HG03460 (cell line): ENCODE measurements at regions not wholly inside any gene's neighbourhood (a gene's known extent, or its start where the extent isn't known, plus 50 kb on each side); places are given as distances from the start of the nearest gene placed in this dataset.

Experiments
- ATAC-seq: cut with Tn5 transposase; IDR thresholded peaks from one replicate; pipeline ENCODE4 v1.9.1; 2021; ENCODE audit not compliant: unreplicated experiment

DNA sequence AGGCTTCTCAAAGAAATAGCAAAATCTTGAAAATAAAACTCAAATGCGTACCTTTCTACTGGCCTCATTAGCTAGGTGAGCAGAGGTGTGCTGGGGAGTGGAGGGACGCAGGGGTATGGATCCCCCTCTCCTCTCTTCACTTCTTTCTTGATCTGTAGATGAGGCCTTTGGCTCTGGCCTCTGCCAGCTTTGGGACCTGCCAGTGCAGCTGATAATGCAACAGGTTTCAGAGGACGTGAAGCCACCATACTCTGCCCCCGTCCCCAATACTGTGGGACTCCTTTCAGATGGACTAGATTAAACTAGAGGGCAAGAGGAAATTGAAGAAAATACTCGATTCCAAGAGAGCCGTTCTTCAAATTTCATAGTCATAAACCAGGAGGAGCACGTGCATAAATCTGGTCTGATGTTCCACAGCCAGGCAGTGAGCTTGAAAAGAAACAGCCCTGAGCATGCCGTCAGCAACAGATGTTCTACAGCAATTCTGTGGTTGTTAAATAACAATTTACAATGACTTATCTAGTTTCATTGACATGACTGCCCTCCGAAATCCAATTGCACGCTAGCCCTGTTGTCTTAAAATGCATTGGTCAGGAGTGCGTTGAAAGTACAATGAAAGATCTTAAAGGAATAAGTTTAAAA lies 245.3 kb upstream of the FOXQ1 start:
- no peak for ATAC-seq

- no peak for ATAC-seq
These were observed 245.9 kb upstream of the FOXQ1 start for GRCh38 chr6:1065986-1066385.

- ATAC-seq: no peak
These were observed 248.1 kb upstream of the FOXQ1 start for GRCh38 chr6:1063671-1064355.

- ATAC-seq: no peak
These were observed 248.9 kb upstream of the FOXQ1 start for GRCh38 chr6:1062786-1063545.

DNA sequence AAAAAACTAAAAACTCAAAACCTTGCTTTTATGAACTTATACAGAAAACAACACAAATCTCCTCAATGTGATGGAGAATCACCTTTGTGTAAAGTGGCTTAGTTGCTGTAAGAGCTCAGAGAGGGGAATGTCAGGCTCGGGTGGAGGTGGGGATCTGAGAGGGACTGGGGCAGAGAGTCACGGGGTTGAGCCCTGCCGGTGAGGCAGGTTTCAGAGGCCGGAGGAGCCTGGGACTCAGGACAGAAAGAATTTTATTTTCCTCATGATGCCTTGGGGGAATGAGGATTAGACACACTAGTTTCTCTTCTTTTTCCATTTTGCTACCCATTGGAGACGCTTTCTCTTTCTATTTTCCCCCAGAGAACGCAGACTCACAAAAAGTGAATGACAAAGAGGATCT lies 252.3 kb upstream of the FOXQ1 start:
- ATAC-seq: no peak

DNA sequence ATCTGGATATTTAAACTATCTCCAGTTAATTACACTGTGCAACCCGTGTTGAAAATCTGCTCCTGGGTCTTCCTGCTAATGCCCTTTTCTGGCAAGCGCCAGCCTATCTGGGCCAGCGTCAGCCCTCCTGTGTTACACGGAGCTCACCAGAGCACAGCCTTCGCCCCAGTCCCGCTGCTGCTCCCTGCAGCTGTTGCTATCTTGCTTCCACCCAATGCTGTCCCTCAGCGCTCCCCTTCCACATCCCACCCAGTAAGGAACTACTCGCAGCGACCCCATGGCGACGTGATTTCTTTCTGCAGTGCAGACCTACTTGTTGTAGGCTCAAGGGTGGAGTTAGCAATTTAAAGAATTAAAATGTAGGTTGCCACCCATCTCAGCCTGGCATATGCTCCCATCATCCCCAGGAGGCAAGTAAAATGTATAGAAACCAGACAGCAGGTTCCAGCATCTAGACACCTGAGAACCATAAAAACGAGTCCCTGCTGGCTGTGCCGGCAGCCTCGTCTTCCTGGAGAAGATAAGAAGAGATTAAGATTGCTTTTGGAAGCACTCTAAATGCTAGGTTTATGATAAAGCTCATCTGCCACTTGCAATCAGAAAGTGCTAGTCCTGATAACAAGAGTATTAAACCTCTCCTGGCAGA lies 254.3 kb upstream of the FOXQ1 start:
- no peak for ATAC-seq

DNA sequence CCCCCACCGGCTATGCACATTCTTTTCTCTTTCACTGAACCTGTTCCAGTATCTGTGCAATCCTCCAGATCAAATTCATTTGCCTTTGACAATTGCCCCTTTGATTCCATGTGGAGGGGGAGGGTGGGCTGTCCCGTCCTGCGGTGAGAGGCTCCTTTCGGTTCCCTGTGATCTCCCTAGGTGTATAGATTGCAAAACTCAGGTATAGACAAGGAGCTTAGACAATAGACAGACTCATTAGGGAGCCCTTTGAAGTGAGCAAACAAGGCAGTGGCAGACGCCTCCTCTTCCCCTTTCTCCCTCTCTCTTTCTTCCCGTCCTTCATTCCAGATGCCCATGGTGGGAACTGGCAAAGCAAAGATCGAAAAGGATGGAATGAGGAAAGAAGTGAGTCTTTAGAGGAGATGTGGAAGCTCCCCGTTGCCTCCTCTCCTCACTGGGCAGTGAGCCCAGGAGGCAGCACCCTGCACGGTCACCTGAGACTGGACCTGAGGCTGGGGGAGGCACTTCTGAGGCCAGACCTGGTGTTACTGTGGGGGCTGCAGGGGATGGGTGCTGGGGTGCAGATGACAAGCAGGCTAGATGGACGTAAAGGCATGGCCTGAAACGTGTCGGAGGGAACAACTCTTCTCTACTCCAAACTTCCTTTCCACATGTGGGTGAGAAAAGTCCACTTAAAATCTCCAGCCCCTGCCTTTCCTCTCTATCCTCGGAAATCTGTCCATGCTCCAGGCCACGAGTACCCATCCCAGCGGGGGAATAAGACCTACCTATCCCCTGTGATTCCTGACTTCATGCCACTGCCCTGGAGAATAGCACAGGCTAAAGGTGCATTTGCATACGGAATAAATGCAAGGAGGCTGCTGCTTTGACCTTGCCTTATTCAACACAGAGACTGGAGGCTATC lies 256.6 kb upstream of the FOXQ1 start:
- ATAC-seq: no peak

DNA sequence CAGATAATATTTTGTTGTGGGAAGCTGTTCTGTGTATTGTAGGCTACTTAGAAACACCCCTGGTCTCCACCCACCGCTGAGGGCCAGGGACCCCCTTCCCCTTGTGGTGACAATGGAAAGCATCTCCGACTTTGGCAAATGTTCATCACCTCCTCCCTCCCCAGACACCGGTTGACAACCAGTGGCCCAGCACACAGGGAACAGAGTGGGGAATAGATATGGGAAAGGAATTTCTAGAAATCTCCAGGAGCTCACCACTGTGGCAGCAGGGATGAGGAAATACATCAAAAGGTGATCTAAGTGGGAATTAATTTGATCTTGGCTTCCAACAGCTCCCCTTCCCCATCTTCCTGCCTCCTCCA lies 257.3 kb upstream of the FOXQ1 start:
- ATAC-seq: no peak

GRCh38 chr6:1053586-1053985 lies 258.3 kb upstream of the FOXQ1 start:
- ATAC-seq: no peak

DNA sequence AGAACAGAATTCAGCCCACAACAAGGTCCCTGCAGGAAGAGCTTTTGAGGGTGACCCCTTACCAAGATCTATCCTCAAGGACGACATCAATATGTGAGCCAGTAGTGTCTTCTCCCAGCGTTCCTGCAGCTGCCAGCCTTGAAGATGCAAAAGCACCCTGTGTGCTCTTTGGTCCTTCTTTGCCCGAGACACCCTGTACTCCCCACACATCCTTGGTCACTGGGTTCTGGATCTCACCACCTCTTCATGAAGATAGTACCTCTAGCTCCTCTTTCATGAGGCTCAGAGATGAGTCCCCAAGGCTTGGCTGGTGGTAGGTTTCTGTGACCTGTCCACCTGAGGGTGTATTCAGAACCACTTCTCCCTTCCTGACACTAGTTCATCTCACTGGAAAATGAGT lies 259.6 kb upstream of the FOXQ1 start:
- no peak for ATAC-seq

DNA sequence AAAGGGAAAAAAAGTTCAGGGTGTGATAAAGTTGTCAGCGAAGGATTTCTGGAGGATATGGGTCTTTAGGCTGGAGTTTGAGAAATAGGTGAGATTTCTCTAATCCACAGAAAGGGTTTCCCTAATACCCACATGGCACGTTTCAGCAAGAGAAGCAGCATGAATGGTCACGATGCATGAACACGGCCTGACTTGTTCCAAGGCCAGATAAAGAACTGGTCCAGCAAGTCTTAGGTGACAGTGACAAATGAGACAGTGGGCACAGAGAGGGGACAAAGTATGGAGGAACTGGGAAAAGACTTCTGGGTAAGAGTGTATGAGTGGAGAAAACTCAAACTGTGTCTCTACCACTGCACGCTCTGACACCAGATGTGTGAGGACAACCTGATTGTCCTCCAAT lies 262.0 kb upstream of the FOXQ1 start:
- ATAC-seq: no peak

- no peak for ATAC-seq
These were observed 262.7 kb upstream of the FOXQ1 start for GRCh38 chr6:1049170-1049569.

DNA sequence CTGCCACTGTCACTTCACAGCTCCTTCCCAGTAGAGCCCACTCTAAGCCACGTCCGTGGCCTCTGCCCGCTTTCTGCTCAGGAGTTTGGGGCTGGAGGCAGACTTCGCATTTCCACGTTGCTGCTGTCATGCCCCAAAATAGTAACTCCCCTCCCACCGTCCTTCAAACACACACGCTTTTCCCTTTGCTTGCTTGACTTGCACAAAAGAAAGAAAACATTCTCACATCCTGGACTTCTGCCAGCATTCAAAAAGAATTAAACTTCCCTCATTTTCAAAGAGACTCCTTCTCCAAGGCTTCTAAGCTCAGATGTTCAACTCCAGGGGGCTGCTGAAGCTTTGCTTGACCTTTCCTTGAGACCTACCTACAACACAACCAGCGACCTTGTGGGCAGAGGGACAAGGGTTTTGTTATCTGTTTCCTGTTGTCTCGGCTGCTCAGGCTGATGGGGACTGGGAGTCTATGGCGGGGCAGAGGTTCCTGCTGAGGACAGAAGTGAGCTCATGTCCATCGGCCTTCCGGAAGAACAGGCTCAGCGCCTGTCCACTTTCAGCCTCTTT lies 263.8 kb upstream of the FOXQ1 start:
- ATAC-seq: no peak

GRCh38 chr6:1045239-1045638 lies 266.7 kb upstream of the FOXQ1 start:
- no peak for ATAC-seq

DNA sequence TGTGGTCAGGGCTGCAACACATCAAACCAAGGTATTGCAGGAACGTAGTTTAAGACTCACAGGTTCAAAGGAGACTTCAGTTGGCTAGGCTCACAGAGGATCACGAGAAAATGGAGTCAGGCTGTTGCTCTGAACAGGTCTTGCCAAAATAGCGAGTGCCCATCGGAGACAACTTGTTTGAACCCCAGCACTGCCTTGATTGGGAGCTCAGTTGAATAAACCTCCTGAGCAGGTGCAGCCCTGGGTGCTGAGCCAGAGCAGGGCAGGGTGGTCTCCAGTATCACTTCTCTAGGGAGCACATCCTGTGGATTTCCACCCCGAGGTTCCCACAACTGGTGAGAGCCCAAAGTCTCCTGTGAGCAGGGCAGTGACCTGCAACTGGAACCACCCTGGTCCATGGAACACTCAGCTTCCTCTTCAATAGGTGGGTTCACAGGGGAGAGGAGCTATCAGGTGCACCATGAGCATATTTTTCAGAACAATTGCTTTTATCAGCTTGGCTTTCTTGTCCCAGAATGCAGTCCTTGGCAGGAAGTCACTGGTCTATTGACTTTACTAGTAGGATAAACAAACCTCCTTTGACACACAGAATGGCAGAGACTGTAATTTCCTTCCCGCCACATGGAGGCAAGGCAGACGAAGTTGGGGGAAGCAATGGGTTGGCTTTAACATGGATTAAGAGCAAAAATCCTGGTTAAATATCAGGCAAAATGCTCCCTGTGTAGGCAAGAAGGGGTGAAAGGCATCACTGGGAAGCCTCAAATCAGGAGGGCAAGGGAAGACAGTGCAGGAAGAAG lies 267.7 kb upstream of the FOXQ1 start:
- ATAC-seq: no peak

- no peak for ATAC-seq
These were observed 268.5 kb upstream of the FOXQ1 start for GRCh38 chr6:1043458-1043836.

- no peak for ATAC-seq
These were observed 269.1 kb upstream of the FOXQ1 start for GRCh38 chr6:1042583-1043457.

GRCh38 chr6:1040393-1040792 lies 271.5 kb upstream of the FOXQ1 start:
- no peak for ATAC-seq

DNA sequence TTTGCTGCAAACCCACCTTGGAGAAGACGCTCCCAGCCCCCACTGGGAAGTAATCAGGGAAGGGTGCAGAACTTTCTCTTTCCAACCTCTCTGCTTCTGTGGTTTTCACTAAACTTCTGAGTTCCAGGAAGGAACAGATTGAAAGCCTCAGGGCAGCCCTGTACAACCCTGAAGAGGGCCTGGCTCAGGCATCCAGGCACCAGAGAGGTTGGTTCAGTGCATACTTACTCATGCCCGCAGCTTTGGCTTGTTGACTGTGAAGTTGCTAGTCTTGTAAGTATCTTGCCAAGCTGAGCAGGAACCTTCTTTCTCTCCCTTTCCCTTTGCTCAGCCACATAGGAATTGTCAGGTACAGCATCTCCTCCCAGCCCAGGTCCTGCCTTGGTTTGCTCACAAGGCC lies 272.2 kb upstream of the FOXQ1 start:
- ATAC-seq: no peak
